GM18499 (cell line): ENCODE measurements at regions not wholly inside any gene's neighbourhood (a gene's known extent, or its start where the extent isn't known, plus 50 kb on each side); places are given as distances from the start of the nearest gene placed in this dataset.
"Not testable (repeated sequence)": the region's sequence is repeated elsewhere in the genome, so short reads cannot be mapped to it uniquely, and the experiment has no call there.

Experiments
- ATAC-seq: cut with Tn5 transposase; IDR thresholded peaks from one replicate; pipeline ENCODE4 v1.9.1; 2021; ENCODE audit warnings: moderate number of reproducible peaks; ENCODE audit not compliant: insufficient read depth, unreplicated experiment

DNA sequence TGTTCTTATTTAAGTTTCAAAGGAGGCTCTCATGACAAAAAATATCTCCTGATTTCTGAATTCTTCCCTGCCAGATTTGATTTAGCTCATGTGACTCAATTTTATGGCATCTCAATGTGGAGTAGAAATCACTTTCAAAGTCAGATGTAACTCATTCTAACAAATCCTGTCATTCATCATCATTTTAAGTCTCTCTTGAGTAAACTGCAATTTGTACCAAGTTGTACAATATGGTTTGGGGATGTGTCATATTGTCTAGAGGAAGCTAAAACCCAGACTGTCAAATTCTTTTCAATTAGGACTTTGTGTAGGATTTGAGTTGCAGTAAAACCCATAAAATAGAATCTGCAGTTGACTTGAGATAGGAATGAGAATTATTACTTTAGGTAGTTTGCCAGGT is 2101.0 kb downstream of the NCAM2 start:
- ATAC-seq: no peak

DNA sequence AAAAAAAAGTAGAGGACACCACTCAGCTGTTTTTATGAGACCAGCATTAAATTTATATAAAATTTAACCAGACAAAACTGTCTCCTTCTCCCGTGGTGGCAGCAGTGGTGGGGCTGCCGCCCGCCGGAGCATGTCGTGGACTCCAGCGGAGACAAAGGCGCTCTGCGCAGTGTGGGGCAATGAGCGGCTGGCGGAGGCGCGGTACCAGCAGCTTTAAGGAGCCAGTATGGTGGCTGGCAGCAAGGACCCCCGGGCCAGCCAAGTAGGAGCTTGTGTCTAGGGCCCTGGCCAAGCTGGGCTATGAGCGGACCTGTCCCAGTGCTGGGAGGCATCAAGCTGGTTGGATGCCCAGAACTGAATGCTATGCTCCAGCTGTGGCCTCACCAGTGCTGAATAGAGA is 2102.9 kb downstream of the NCAM2 start:
- no peak for ATAC-seq

DNA sequence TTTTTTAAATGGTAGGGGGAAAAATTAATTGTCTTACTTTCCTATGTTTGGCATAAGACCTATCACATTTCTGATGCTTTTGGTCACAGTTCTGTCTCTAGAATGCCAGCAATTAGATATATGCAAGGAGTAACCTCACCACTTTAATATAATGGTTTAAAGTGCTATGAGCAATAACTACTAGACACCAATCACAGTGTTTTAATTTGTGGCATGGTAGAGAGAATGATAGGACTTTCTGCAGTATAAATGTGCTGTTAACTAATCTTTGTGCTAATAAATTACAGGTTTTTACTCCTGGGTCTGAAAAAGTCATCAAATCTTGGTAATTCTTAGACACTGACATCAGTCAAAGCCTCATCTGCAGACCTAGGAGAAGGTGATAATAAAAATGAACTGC is 2110.3 kb downstream of the NCAM2 start:
- ATAC-seq: no peak

DNA sequence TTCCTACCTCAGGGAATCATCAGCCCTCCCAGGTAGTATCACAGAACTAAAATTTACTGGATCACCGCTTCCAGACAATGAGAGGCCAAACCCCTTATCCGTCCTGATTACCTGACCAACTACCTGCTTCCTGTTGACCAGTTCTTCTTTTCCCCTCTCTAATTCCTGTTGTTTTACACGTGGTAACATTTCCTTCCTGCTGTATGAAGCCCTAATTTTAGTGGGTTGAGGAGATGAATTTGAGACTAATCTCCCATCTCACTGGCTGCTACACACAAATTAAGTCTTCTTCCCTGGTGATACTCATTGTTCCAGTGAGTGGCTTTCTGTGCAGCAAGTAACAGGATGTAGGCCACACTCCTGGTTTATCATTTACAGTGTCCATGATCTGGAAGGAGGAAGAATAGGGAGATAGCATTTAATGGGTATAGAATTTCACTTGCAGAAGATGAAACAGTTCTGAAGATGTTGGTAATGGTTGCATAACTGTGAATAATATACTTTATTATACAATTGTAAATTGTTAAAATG is 2112.9 kb downstream of the NCAM2 start:
- no peak for ATAC-seq

DNA sequence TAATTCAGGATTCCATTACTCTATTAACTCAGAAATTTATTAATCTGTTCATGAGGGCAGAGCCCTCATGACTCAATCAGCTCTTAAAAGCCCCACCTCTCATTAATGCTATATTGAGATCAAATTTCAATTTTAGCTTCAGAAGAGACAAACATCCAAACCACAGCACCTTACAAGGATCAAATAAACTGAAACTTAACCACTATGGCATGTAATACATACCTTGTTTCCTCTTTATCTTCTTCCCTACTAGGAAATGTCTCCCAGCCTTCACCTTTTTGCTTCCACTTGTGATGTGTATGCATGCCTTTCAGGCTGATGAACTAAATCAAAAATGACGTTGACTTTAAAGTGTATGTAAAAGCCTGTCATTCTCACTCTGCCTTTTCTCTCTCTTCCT is 2121.3 kb downstream of the NCAM2 start:
- ATAC-seq: no peak

DNA sequence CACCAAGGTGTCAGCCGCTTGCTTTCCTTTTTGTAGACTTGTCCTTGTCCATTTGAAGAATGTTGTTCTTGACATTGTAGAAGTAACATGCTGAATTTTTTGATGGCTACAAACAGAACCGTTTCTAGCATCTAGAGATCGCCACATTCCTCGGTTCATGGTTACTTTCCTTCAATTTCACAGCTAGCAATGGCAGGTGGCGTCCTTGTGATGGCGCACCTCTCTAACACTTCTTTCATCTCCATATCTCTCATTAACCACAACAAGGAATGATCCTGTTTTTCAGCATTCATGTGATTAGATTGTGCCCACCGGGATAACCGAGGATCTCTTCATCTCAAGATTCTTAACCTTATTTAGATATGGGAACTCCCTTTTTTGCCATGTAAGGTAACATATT is 2129.8 kb downstream of the NCAM2 start:
- no peak for ATAC-seq

DNA sequence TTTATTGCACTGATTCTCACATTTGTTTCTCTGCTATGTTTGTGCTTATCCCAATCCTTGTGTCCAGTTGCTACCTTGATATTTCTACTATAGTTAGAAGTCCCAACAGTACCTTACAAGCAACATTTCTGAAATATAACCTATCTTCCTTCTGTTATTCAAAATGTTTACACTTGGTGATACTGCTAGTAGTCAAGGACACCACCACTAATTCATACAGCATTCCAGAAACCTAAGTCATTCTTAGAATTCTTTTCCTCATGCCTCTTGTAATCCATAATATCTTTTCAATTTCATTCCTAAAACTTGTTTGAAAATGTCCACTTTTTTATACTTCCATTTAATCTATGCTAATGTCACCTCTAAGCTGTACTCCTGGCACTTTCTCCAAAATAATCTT is 2132.1 kb downstream of the NCAM2 start:
- no peak for ATAC-seq

DNA sequence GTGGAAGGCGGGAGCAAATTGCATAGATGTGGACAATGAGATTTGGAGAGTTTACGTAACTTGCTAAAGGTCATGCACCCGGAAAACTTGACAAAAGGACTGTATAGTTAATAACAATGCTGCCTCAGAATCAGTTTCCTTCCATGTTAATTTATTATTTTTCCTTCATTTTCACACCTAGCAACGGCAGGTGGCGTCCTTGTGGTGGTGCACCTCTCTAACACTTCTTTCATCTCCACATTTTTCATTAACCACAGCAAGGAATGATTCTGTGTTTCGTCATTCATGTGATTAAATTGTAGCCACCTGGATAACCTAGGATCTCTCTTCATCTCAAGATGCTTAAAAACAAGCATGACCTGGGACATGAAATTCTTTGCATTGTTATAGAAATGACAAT is 2133.0 kb downstream of the NCAM2 start:
- no peak for ATAC-seq

DNA sequence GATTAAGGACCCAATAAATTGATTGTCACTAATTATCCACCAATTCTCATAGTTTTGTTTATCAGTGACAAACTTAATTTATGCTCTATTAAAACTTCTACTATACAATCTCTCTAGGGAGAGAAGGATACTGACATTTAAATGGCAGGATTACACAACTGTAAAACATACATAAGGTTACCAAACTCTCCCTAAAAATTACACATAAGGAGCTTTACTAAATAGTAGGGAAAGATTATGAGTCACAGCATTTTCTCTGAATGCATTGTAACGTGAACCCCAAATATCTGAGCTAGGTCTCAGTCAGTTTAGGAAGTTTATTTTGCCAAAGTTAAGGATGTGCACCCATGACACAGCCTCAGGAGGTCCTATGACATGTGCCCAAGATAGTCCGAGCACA is 2140.6 kb downstream of the NCAM2 start:
- no peak for ATAC-seq

DNA sequence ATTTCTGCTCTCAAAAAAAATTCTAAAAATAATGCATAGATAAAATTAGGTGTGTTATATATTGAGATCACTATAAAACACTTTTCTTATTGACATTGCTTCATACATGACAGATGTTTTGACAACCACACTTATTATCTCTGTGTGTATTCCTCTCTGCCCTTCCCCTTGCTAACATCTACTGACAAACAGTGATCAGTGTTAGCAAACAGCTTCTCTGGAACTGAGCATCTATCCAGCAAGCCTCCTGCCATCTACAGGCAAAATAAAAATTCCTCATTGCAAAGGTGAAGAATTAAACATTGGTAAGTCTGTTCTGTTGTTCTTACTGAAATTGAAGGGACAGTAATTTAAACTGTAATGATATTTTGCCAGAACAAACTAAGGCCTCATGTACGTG is 2153.9 kb downstream of the NCAM2 start:
- no peak for ATAC-seq

DNA sequence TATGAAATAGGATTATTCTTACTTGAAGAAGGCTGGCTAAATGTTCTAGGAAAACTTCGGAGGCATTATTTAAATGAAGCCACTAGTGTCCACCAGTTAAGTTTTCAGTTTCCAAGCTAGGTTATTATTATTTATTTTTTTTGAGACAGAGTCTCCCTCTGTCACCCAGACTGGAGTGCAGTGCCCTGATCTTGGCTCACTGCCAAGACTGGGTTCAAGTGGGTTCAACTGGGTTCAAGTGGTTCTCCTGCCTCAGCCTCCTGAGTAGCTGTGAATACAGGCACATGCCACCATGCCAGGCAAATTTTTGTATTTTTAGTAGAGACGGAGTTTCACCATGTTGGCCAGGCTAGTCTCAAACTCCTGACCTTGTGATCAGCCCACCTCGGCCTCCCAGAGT is 2155.6 kb downstream of the NCAM2 start:
- ATAC-seq: not testable (repeated sequence)

DNA sequence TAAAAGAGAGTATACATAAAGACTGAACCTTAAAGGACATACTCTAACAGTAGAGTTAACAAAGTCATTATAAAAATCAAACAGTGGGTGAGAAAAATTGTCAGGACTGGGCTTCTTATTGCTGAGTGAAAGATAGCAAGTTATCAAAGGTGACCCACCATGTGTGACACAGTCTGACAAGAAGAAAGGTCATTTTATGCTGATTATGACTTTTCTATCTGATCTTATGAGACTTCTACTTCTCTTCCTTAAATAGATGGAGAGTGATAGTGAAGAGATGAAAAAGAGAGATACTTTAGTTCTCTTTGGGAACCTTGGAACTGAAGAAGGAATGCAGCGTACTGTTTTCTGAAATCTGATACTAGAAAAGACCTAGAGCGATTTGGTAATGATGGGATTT is 2157.1 kb downstream of the NCAM2 start:
- no peak for ATAC-seq

DNA sequence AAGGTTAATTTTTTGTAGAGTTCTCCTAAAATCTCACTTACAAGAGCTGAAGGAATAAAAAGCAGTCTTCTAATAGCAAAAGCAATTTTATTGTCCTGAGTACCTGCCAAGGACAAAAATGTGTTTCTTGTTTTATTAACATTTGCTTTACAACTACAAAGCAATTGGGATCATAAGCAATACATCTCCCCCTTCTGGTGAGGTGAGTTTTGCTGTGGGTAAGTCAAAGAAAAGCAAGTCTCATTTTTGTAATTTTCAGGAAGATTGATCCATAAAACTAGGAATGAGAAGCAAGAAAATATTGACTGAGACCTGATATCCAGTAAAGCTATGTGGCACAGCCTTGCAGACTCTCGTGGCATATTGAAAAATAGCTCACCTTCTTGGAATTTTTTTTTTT is 2162.7 kb downstream of the NCAM2 start:
- no peak for ATAC-seq

DNA sequence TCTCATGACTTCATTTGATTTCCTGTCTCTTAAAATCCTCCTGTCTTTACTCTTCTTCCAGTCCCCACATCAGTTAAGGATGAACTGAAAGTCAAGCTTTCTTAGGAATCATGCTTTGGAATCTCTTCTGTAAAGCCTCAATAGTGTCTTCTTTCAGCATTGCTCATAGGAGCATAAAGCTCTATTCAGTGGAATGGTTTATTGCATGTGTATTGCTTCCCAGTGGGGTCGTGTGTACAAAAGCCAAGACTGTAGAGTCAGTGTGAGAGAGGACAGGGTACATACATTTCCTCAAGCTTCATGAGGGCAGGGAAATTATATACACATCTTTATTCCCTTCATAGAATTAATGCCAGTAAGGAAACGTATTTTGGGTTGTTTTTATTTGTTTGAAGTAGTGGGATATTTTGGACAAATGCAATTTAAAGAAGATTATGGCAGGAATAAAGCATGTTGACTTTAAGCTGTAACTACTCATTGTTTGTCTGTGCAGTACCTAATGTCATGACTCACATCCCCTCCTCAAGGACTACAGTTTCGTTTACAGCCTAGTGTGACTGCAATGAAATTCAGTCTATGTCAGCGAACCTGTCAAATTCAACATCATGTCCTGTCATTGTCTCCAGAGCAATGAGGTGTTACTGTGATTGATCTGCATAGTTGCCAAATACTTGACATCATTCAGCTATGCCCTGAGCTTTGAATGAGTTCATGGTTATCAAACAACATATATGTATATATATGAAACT is 2164.2 kb downstream of the NCAM2 start:
- ATAC-seq: no peak
